GM23338 (cell line): ENCODE measurements at regions not wholly inside any gene's neighbourhood (a gene's known extent, or its start where the extent isn't known, plus 50 kb on each side); places are given as distances from the start of the nearest gene placed in this dataset.

ENCODE experiments used
- CREB1 ChIP-seq: fragments of 250-450 bp; sonication (Bioruptor Pico); IDR thresholded peaks from 2 replicates; pipeline ENCODE4 v1.5.0; 2020; ENCODE audit warnings: low read depth, mild to moderate bottlenecking, moderate library complexity
- EZH2 ChIP-seq: fragments of 200-600 bp; sonication (generic); IDR thresholded peaks from one replicate; pipeline ENCODE4 v1.8.0; 2017; ENCODE audit warnings: antibody characterized with exemption, mild to moderate bottlenecking, low read depth; ENCODE audit not compliant: unreplicated experiment
- EZH2phosphoT487 ChIP-seq: fragments of 200-600 bp; sonication (generic); IDR thresholded peaks from one replicate; pipeline ENCODE4 v1.8.1; 2018; ENCODE audit warnings: antibody characterized with exemption; ENCODE audit not compliant: unreplicated experiment
- NANOG ChIP-seq: IDR thresholded peaks from 2 replicates; pipeline ENCODE4 v1.6.1; 2016; ENCODE audit warnings: antibody characterized with exemption, borderline replicate concordance
- POLR2AphosphoS5 ChIP-seq: IDR thresholded peaks from 2 replicates; pipeline ENCODE4 v1.6.1; 2016; ENCODE audit warnings: antibody characterized with exemption, low read depth
- TF ChIP-seq, protein P1 (sequence below), 2 experiments: fragments of 200-600 bp in 1 of 2; sonication (generic) in 1 of 2; conservative IDR thresholded peaks; 2 replicates each; pipeline versions ENCODE4 v1.5.1 to v1.6.1; 2016 to 2017; ENCODE audit warnings: antibody characterized with exemption in 2 of 2, low read depth in 2 of 2, mild to moderate bottlenecking in 2 of 2, moderate library complexity in 1 of 2
- TF ChIP-seq, protein P2 (sequence below): IDR thresholded peaks from one replicate; pipeline ENCODE4 v1.6.1; 2018; ENCODE audit warnings: antibody characterized with exemption; ENCODE audit not compliant: unreplicated experiment
- TF ChIP-seq, protein P3 (sequence below): fragments of 250-450 bp; sonication (Bioruptor Pico); IDR thresholded peaks from 2 replicates; pipeline ENCODE4 v1.5.0; 2020; ENCODE audit warnings: mild to moderate bottlenecking, moderate library complexity
- TF ChIP-seq, protein P4 (sequence below): IDR thresholded peaks from 2 replicates; pipeline ENCODE4 v1.6.1; 2016; ENCODE audit warnings: antibody characterized with exemption

DNA sequence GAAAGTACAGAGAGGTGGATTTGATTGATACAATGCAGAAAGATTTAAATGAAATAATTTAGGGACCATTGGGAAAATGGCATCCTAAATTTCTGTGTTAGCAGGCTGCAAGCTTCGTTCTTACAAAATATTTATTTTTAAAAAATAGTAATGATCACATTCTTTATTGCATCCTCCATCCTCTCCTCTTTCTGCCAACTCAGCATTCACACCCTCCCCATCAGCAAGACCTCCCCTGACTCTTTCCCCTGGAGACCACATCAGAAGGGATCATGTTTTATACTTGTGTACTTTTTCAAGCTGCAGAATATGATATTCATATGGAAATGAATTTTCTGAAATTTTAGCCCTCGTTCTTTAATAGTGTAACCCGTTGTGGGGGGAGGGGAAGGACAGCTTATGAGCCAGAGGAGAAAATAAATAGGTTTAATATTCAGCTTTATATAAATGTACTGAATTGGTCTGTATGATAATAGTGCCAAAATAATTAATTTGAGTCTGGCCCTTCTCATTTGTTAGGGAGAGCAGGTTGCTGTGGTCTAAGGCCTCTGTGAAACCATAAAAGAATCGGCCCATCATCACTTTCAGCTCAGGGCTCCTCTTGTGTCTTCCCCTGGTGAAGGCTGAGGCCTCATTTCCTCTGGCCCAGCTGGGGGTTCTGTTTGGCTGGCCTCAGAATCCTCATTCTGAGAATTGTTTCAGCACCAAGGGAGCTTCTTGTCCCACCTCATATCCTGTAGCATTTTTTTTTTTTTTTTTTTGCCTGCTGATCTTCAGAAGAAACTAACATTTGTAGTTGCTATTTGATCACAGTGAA, 330.8 kb downstream of the TXNL1 start:
- TF ChIP-seq EZH2 (no peak), EZH2phosphoT487 (no peak), POLR2AphosphoS5 (no peak), NANOG (no peak), CREB1 (CRISPR knock-in tag) (no peak)
- TF ChIP-seq, protein P1, sequence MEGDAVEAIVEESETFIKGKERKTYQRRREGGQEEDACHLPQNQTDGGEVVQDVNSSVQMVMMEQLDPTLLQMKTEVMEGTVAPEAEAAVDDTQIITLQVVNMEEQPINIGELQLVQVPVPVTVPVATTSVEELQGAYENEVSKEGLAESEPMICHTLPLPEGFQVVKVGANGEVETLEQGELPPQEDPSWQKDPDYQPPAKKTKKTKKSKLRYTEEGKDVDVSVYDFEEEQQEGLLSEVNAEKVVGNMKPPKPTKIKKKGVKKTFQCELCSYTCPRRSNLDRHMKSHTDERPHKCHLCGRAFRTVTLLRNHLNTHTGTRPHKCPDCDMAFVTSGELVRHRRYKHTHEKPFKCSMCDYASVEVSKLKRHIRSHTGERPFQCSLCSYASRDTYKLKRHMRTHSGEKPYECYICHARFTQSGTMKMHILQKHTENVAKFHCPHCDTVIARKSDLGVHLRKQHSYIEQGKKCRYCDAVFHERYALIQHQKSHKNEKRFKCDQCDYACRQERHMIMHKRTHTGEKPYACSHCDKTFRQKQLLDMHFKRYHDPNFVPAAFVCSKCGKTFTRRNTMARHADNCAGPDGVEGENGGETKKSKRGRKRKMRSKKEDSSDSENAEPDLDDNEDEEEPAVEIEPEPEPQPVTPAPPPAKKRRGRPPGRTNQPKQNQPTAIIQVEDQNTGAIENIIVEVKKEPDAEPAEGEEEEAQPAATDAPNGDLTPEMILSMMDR (conservative IDR thresholded peaks at IDR 0.05; ENCODE audit: low read depth in 2 of 2): no peak
- TF ChIP-seq, protein P2, sequence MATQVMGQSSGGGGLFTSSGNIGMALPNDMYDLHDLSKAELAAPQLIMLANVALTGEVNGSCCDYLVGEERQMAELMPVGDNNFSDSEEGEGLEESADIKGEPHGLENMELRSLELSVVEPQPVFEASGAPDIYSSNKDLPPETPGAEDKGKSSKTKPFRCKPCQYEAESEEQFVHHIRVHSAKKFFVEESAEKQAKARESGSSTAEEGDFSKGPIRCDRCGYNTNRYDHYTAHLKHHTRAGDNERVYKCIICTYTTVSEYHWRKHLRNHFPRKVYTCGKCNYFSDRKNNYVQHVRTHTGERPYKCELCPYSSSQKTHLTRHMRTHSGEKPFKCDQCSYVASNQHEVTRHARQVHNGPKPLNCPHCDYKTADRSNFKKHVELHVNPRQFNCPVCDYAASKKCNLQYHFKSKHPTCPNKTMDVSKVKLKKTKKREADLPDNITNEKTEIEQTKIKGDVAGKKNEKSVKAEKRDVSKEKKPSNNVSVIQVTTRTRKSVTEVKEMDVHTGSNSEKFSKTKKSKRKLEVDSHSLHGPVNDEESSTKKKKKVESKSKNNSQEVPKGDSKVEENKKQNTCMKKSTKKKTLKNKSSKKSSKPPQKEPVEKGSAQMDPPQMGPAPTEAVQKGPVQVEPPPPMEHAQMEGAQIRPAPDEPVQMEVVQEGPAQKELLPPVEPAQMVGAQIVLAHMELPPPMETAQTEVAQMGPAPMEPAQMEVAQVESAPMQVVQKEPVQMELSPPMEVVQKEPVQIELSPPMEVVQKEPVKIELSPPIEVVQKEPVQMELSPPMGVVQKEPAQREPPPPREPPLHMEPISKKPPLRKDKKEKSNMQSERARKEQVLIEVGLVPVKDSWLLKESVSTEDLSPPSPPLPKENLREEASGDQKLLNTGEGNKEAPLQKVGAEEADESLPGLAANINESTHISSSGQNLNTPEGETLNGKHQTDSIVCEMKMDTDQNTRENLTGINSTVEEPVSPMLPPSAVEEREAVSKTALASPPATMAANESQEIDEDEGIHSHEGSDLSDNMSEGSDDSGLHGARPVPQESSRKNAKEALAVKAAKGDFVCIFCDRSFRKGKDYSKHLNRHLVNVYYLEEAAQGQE: no peak
- TF ChIP-seq, protein P3, sequence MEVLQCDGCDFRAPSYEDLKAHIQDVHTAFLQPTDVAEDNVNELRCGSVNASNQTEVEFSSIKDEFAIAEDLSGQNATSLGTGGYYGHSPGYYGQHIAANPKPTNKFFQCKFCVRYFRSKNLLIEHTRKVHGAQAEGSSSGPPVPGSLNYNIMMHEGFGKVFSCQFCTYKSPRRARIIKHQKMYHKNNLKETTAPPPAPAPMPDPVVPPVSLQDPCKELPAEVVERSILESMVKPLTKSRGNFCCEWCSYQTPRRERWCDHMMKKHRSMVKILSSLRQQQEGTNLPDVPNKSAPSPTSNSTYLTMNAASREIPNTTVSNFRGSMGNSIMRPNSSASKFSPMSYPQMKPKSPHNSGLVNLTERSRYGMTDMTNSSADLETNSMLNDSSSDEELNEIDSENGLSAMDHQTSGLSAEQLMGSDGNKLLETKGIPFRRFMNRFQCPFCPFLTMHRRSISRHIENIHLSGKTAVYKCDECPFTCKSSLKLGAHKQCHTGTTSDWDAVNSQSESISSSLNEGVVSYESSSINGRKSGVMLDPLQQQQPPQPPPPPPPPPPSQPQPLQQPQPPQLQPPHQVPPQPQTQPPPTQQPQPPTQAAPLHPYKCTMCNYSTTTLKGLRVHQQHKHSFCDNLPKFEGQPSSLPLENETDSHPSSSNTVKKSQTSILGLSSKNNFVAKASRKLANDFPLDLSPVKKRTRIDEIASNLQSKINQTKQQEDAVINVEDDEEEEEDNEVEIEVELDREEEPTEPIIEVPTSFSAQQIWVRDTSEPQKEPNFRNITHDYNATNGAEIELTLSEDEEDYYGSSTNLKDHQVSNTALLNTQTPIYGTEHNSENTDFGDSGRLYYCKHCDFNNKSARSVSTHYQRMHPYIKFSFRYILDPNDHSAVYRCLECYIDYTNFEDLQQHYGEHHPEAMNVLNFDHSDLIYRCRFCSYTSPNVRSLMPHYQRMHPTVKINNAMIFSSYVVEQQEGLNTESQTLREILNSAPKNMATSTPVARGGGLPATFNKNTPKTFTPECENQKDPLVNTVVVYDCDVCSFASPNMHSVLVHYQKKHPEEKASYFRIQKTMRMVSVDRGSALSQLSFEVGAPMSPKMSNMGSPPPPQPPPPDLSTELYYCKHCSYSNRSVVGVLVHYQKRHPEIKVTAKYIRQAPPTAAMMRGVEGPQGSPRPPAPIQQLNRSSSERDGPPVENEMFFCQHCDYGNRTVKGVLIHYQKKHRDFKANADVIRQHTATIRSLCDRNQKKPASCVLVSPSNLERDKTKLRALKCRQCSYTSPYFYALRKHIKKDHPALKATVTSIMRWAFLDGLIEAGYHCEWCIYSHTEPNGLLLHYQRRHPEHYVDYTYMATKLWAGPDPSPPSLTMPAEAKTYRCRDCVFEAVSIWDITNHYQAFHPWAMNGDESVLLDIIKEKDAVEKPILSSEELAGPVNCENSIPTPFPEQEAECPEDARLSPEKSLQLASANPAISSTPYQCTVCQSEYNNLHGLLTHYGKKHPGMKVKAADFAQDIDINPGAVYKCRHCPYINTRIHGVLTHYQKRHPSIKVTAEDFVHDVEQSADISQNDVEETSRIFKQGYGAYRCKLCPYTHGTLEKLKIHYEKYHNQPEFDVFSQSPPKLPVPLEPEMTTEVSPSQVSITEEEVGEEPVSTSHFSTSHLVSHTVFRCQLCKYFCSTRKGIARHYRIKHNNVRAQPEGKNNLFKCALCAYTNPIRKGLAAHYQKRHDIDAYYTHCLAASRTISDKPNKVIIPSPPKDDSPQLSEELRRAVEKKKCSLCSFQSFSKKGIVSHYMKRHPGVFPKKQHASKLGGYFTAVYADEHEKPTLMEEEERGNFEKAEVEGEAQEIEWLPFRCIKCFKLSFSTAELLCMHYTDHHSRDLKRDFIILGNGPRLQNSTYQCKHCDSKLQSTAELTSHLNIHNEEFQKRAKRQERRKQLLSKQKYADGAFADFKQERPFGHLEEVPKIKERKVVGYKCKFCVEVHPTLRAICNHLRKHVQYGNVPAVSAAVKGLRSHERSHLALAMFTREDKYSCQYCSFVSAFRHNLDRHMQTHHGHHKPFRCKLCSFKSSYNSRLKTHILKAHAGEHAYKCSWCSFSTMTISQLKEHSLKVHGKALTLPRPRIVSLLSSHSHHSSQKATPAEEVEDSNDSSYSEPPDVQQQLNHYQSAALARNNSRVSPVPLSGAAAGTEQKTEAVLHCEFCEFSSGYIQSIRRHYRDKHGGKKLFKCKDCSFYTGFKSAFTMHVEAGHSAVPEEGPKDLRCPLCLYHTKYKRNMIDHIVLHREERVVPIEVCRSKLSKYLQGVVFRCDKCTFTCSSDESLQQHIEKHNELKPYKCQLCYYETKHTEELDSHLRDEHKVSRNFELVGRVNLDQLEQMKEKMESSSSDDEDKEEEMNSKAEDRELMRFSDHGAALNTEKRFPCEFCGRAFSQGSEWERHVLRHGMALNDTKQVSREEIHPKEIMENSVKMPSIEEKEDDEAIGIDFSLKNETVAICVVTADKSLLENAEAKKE (CRISPR knock-in tag): no peak
- TF ChIP-seq, protein P4, sequence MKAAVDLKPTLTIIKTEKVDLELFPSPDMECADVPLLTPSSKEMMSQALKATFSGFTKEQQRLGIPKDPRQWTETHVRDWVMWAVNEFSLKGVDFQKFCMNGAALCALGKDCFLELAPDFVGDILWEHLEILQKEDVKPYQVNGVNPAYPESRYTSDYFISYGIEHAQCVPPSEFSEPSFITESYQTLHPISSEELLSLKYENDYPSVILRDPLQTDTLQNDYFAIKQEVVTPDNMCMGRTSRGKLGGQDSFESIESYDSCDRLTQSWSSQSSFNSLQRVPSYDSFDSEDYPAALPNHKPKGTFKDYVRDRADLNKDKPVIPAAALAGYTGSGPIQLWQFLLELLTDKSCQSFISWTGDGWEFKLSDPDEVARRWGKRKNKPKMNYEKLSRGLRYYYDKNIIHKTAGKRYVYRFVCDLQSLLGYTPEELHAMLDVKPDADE: no peak
